Fibroblast of lung (primary cell): ENCODE measurements at regions not wholly inside any gene's neighbourhood (a gene's known extent, or its start where the extent isn't known, plus 50 kb on each side); places are given as distances from the start of the nearest gene placed in this dataset.

Experiments used
- EZH2 ChIP-seq: IDR thresholded peaks from 2 replicates; pipeline ENCODE4 v1.5.1; 2012; ENCODE audit warnings: low read length, control low read depth, mild to moderate bottlenecking; ENCODE audit errors: missing control alignments
- TF ChIP-seq, protein P1 (sequence below), 2 donors: IDR thresholded peaks in 1 of 2; conservative IDR thresholded peaks in 1 of 2; 1 replicate in 1 of 2; 2 replicates in 1 of 2; pipeline ENCODE4 v1.5.1; 2011 to 2012; ENCODE audit warnings: low read length in 2 of 2, control low read depth in 1 of 2, inconsistent platforms in 1 of 2, low read depth in 1 of 2, mild to moderate bottlenecking in 1 of 2

DNA sequence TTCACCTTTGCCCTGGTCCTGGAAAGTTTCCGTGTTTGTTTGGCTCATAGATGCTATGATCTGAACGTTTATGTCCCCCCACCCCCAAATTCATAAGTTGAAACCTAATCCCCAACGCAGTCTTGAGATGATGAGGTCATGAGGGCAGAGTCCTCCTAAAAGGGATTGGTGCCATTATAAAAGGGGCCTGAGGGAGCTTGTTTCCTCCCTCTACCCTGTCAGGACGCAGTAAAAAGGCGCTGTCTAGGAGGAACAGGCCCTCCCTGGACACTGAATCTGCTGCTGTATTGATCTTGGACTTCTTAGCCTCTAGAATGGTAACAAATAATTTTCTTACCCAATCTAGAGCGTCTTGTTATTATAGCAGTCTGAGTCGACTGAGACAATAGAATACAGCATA is 2190.6 kb upstream of the TENM3 start:
- TF ChIP-seq, protein P1, sequence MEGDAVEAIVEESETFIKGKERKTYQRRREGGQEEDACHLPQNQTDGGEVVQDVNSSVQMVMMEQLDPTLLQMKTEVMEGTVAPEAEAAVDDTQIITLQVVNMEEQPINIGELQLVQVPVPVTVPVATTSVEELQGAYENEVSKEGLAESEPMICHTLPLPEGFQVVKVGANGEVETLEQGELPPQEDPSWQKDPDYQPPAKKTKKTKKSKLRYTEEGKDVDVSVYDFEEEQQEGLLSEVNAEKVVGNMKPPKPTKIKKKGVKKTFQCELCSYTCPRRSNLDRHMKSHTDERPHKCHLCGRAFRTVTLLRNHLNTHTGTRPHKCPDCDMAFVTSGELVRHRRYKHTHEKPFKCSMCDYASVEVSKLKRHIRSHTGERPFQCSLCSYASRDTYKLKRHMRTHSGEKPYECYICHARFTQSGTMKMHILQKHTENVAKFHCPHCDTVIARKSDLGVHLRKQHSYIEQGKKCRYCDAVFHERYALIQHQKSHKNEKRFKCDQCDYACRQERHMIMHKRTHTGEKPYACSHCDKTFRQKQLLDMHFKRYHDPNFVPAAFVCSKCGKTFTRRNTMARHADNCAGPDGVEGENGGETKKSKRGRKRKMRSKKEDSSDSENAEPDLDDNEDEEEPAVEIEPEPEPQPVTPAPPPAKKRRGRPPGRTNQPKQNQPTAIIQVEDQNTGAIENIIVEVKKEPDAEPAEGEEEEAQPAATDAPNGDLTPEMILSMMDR (conservative IDR thresholded peaks at IDR 0.05 in 1 of 2, IDR thresholded peaks at IDR 0.05 in 1 of 2; ENCODE audit: low read depth in 1 of 2, low read length in 2 of 2) = no peak
- TF ChIP-seq EZH2 = no peak
